ELR (cell line): ENCODE measurements at regions not wholly inside any gene's neighbourhood (a gene's known extent, or its start where the extent isn't known, plus 50 kb on each side); places are given as distances from the start of the nearest gene placed in this dataset.

Experiments used
- DNase-seq: peaks from one replicate; pipeline ENCODE4 v3.0.0-alpha.2; 2015; ENCODE audit warnings: low read depth

DNA sequence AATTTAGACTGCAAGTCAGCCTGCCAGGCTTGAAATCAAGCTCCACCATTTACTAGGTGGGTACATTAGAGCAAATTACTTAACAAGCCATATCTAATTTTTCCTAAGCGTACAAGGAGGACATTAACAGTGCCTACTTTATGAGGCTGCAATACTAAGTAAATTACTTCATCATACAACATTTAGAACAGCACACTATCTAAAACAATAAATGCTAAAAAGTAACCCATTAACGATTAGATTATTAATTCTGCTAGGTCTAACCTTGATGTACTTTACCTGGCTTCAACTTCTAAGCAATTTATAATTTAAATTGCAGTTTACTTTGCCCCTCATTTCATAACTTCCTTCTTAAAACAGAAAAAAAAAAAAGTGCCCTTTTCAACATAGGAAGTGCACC, 1155.6 kb upstream of the NCAM2 start:
- no peak for DNase-seq

DNA sequence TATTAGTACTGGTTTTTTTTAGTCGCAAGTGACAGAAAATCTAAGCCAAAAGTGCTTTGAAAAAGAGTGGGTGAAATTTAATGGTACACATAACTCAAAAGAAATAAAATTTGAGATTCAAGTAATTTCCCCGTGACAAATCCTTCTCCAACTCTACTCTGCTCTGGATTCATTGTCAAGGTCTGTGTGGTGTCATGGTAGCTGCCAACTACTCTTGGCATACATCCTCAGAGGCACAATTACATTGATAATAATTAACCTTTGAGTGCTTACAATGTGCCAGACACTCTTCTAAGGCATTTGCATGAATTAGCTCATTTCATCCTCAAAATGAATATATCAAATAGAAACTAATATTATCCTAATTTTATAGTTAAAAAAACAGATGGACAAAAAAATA, 1153.9 kb upstream of the NCAM2 start:
- no peak for DNase-seq

DNA sequence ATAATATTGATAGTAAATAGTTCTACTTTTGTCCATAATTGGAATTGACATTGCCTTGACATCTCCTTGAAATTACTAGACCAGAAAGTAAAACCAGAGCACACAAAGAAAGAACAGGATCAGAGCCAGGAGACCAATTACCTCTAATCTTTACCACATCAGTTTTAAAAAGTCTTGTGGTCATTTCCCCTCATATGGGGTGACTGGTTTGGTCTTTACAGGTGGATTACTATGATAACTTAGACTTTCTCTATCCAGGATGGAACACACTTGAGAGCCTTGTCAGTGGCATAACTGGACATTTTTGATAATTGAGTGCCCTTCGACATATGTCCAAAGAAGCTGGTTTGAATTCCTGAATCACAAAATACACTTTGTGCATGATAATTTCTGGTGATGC, 1148.1 kb upstream of the NCAM2 start:
- DNase-seq = no peak

DNA sequence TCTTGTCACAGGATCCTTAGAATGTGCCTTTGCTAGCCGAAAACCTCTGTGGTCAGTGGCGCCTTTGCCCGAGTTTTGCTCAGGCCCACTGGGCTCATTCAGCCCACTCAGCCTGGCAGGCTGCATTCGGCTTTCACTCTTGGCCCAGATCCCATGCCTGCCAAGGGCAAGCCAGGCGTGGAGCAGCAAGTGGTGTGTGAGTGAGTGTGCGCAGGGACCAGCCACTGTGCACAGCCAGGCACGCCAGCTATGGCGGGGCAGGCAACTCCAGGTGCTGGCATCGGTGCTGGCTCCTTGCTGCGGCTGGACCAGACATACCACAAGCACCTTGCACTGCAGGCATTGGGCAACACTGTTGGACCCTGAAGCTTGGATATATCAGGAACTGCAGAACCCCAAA, 1145.1 kb upstream of the NCAM2 start:
- no peak for DNase-seq

DNA sequence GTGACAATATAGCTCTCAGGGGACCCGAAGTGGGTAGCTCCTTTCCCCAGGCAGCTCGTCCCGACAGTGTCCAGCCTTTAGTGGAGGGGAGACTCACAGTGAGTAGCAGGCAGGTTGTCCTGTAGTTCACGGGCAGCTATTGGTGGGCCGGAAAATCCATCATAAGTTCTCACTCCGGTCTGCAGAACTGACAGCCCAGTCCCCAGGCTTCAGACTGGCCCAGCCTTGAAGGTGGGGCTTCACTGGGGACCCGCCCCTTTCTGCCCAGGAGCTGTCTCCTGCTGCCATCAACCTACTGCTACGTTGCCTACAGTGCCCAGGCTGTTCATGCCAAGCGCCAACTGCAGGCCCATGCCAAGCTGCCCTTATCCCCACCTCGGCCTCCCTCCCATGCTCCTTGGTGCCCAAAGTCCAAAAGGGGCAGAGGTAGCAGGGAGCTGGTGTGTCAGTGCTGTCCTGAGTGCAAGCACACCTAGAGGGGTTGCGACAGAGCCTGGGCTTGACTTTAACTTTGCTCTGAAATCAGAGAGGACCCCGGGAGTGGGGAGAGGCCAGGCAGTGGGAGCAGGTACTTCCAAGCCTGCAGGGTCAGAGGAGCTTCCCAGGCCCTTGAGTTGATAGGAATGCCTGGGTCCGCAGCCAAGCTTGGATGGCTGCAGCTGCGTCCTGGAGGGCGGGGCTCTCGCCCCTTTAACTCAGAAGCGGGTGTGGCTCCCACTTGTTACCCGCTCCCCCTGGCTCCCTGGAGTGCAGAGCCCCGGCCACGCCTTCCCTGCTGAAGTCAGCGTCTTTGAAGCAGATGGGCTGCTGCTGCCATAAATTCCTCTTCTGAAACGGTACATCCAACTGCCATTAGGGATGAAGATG, 1144.3 kb upstream of the NCAM2 start:
- DNase-seq = no peak

DNA sequence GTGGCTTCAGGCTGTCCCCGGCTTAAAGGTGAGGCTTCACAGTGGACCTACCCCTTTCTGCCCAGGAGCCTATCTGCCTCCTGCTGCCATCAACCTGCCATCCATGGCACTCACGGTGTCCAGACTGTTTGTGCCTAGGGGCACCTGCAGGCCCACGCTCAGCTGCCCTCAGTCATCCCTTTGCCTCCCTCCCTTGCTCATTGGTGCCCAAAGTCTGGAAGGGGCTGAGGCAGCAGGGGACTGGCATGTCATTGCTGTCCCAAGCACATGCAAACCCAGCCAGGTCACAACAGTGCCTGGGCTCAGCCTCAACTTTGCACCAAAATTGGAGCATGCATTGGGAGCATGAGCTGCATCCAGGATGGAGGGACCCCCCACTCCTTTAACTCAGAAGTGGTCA, 1142.7 kb upstream of the NCAM2 start:
- DNase-seq = no peak

DNA sequence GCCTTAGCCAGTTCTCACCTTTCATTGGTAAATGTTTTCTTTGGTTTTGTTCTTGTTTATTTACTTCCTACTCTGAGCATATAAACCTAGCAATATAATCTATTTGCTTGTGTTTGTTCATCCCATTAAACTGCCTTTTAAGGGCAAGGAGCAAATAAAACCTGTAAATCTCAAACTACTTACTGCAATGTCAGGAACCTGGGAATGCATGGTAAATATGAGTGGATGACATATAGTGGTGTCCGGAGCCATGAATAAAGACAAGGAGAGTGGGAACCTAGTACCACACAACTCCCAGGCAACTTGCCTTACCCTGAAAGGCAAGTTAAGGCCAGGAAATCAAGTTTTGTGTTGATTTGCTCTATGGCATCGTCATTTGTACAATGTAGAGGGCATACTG, 1133.7 kb upstream of the NCAM2 start:
- DNase-seq = no peak

DNA sequence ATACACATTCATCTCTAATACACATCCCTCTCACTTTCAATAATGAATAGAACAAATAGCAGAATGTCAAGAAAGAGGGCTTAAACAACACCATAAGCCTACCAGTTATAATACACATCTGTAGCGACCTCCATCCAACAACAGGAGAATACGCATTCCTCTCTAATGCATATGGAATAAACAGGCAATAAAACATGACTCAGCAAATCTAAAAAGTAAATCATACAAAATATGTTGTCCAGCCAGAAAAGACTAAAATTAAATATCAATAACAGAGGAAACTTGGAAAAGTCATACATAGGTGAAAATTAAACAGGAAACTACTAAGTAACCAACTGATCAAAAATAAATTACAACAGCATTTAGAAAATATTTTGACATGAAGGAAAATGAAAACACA, 1127.5 kb upstream of the NCAM2 start:
- no peak for DNase-seq

DNA sequence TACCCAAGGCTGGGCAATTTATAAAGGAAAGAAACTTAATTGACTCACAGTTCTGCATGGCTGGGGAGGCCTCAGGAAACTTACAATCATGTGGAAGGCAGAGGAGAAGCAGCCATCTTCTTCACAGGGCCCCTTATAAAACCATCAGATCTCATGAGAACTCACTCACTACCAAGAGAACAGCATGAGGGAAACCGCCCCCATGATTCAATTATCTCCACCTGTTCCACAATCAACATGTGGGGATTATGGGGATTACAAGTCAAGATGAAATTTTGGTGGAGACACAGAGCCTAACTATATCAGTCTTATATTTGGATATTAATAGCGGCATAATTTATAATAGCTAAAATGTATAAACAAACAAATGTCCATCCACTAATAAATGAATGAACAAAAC, 1123.7 kb upstream of the NCAM2 start:
- DNase-seq = no peak

DNA sequence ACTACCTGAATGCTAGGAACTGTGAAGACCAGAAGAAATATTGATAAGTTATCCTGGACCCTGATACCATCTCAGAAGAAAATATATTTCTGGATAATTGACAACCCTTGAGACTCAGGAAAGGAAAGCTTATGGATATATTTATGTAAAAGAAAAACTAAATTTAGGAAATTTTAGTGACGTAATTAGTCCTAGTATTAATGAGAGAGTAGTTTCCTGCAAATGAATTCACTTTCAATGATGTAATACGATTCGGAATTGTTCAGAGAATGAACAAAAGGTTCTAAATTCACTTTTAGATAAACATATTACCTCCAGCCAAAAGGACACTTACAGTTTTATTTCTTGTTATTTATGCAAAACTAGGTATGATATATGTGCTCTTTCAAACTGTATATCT, 1120.1 kb upstream of the NCAM2 start:
- no peak for DNase-seq

DNA sequence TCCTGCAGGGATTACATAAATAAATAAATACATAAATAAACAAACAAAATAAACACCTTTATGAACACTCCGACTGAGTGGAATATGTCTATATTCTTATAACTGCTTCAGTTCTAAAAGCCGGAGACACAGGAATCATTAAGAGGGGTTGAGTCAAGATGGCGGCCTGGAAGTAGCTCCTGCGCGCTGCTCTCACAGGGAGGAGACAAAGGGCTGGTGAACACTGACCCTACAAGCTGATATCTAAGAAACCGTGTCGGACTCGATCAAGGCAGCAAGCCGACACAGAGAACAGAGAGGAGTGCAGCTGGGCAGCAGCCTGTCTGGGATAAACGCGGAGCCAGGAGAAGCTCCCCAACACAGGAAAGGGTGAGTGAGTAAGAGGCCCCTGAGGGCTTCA, 1098.6 kb upstream of the NCAM2 start:
- DNase-seq = no peak

DNA sequence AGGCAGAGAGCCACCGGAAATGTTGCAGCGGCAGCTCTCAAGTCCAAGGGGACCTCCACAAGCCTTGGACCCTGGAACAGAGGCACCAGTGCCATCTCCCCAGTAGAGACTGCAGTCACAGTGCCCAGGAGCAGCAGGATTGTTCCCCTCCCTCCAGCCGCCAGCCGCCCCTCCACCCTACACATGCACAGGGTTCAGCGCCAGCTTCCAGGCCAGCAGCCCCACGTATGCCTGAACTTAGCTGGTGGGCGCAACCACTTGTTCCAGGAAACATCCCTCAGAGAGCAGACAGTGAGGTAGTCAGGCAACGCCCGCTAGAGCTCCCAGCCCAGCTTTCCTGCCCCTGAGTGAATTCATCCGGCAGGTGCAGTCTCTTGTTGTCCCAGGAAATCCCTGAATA, 1098.1 kb upstream of the NCAM2 start:
- no peak for DNase-seq

DNA sequence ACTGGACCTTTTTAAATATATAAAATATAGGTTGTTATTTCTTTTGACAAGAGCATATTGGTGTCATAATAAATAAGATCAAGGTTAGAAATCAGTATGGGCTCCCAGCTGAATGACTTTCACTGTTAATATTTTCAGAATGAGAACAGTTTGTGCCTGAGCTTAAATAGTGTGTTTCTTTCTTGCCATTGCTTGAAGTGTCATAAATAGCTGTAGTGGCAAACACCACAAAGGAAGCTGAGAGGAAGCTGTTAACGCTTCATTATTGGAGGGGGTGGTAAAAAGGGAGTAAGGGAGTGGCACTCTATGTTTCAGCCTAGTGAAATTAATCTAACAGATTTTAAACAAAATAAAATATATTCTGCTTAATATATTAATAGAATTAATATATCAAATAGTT, 1089.8 kb upstream of the NCAM2 start:
- no peak for DNase-seq

DNA sequence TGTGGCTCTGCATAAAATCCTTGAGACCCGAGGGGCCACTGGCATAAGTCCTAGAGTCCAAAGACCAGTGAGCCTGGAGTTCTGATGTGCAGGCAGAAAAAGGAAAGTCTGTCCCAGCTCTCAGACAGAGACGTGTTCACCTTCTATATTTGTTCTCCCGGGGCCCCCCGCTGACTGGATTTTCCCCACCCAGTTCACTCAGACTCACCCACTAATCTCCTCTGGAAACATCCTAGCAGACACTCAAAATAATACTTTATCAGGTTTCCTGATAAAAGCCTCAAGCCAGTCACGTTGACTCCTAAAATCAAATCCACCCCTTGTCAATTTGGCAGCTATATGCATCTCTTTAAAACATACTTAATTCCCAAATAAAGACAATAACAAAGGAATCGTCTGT, 1084.2 kb upstream of the NCAM2 start:
- DNase-seq = no peak

DNA sequence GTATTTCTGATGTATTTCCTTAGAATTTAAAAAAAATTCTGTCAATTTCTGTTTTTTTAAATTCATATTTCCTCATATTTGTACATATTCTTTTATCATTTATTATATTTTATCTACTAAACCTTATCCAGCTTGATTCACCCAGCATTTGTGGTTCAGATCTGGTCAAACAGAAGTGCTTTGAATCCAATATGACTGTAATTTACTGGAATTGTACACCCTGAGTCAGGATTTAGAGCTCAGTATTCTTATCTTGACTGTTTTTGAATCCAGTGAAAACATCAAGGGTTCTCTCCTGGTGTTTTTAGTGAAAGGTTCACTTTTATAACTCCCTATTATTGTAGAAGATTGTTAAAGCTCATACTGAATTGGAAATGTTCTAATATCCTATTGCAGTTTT, 1077.0 kb upstream of the NCAM2 start:
- DNase-seq = no peak

DNA sequence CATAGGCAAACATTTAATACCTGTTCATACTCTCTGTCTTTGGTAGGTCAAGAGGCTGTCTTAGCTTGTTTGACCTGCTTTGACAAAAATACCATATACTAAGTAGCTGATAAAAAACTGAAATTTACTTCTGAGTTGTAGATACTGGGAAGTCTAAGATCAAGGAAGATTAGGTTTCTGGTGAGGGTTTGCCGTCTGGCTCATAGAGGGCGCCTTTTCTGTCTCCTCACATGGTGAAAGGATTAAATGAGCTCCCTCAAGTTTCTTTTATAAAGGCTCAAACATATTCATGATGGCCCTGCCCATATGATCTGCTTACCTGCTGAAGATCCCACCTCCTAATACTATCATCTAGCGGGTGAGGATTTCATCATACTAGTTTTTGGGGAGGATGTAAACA, 1076.1 kb upstream of the NCAM2 start:
- no peak for DNase-seq

DNA sequence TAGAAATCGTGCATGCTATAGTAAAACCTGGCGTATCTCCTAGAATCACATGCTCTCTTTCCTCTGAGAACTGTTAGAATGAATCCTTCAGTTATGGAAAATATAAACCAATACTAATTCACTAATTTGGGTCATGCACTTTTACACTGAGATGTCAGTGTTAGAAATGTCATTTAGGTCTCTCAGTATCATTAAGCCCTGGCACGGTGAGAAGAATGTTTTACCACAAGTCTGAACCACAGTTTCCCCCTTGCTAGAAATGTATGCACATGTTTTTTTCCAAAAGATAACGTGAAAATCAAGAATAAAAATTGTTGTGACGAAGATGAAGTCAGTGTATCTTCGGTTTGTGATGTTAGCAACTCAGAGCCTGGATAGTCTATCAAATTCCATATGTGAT, 1062.7 kb upstream of the NCAM2 start:
- no peak for DNase-seq

DNA sequence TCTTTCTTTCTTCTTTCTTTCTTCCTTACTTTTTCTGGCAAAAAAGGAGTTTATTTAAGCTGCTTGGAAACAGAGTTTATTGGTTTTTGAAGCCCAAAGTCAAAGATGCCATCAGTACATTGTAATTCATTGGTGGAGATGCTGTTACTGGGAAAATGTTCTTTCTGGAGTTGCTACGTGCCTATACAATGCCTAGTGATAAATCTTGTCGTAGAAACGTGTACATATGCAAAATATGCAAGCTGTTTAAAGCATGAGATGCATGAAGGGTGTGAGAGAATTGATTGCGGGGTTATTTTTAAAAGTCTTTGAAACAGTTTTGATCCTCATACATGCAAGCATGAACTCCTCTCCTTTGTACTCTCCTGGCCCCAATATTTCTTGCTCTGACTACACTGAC, 1060.6 kb upstream of the NCAM2 start:
- no peak for DNase-seq

DNA sequence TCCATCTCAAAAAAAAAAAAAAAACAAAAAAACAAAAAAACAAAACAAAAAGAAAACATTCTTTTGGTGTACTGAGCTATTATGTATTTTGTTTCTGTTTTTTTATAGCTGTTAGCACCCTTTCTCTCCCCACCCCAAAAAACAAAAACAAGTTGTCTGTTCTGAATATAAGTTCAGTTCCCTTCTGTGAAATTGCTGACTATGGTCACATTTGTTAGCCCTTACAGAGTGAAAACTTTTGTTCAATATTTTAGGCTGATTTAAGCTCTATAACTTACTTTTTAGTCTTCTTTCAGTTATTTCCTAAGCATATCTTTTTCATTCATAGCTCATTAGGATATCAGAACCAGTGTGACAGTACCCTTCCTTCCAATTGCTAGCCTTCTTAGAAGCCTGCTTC, 1056.6 kb upstream of the NCAM2 start:
- DNase-seq = no peak

DNA sequence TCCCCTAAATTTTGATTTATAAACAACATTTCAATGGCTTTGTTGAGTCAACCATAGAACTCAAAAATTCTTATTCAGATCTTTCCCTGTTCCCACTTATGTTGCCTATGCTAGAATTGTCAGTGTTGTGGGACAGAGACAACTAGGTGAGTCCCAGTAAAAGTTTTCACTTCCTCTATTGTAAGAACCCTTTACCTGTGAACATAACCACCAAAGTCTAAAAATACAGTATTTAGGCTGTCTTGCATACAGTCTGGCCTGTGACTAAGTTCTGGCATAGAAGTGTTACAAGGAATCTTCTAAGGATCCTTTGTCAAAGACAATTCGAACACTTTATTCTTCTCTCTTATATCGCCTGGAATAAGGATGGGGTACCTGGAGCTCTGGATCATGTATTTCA, 1047.9 kb upstream of the NCAM2 start:
- DNase-seq = no peak

DNA sequence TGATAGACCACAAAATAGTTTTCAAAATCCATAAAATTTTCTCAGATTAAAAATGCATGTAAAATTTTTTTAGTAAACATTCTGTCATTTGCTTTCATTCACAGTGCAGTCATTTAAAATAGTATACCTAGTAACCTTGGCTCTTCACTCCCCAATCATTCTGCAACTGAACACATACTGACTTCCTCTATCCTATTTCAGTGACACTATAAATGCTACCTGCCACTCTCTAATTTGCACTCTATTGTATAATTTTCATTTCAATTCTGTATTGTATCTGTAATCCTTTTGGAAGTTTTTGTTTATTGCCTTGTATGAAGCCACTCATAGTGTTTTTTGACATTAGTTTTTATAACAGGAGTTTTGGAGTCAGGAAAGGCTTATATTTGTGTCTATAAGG, 1029.1 kb upstream of the NCAM2 start:
- DNase-seq = no peak

DNA sequence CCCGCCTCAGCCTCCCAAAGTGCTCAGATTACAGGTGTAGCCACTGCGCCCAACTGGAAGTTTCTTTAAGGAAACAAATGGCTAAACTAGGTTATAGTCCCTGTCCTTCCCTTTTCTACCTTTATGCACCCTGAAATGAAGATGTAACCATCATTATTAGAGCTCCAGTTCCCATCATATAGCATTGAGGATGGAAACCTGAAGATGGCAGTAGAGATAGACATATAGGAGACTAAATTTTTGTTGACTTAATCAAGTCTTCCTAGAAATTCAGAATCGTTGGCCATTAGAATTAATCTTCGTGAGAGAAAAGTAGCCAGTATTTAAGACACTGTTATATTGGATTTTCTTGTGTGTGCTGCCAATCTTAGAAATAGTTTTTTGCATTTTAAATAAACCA, 1016.3 kb upstream of the NCAM2 start:
- DNase-seq = no peak

DNA sequence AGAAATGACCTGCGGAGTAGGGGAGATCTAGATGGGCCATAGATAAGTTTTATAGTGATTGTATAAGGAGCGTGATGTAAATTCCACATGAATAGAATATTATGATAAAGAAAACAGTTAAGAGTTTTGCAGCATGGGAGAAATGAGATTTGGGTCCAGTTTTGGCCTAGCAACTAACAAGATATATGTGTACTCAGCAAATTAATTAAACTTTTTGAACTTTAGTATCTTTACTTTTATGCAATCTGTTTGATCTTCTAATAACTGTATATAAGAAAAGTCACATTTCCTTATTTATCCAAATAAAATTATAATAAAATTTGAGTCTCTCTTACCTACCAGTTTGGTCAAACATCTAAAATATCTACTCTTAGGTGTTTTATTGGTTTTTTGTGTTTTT, 1011.8 kb upstream of the NCAM2 start:
- DNase-seq = no peak

DNA sequence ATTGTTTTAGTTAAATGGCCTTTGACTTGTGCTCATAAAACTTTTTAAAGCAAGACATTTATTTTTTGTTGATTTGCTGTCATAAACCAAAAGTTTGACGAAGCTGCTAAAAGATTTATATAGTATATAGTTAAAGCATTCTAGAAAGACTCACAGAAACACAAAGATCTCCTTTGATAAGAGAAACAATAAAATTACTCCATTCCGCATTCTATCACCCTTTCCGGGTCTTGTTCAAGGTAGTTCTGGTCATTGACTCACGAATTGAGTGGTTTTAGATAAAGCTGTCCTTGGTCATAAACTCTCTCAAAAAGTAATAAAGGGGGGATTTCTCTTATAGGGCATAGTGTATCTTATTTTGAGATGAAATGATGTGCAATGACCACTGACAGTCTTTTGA, 1010.5 kb upstream of the NCAM2 start:
- no peak for DNase-seq

DNA sequence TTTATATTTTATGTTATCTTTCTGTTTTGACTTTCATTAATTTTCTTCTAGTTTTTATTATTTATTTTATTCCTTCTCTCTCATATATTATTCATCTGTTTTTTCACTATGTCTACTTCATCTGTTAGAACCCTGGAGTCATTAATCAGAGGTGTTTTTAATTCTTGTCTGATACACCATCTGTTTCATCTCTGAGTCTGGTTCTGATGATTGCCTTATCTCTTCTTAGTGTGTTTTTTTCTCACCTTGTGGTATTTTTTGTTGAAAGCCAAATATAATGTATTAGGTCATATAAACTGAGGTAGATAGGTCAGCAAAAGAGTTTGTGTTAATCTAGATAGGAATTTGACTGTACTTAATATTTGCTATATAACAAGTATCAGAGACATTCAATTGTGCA, 1005.7 kb upstream of the NCAM2 start:
- no peak for DNase-seq
